GM23338 (cell line): ENCODE measurements at regions not wholly inside any gene's neighbourhood (a gene's known extent, or its start where the extent isn't known, plus 50 kb on each side); places are given as distances from the start of the nearest gene placed in this dataset.

Experiments used
- ATAC-seq: fragments of 200-7000 bp; cut with Tn5 transposase; 3 replicates; pipeline ENCODE4 v1.9.1; 2020
- DNase-seq: peaks from one replicate; pipeline ENCODE4 v3.0.0-alpha.2; 2015; ENCODE audit warnings: low spot score
- H2AFZ ChIP-seq: fragments of 200-600 bp; sonication (generic); 2 replicates; pipeline ENCODE4 v1.8.0; 2016; ENCODE audit warnings: antibody characterized with exemption, mild to moderate bottlenecking, moderate library complexity
- H3F3A ChIP-seq: fragments of 200-600 bp; sonication (generic); replicated peaks from 2 replicates; pipeline ENCODE4 v1.8.0; 2017; ENCODE audit warnings: antibody characterized with exemption, mixed run types, low read depth
- H3K27ac ChIP-seq: fragments of 200-600 bp; sonication (generic); 2 replicates; pipeline ENCODE4 v1.6.1; 2016; ENCODE audit warnings: low read depth
- H3K27me3 ChIP-seq: fragments of 200-600 bp; sonication (generic); 2 replicates; pipeline ENCODE4 v1.8.0; 2016; ENCODE audit warnings: mild to moderate bottlenecking, mixed run types, moderate library complexity; ENCODE audit not compliant: insufficient read depth
- H3K36me3 ChIP-seq: fragments of 200-600 bp; sonication (generic); 2 replicates; pipeline ENCODE4 v1.8.0; 2016; ENCODE audit warnings: mild to moderate bottlenecking; ENCODE audit not compliant: insufficient read depth
- H3K4me1 ChIP-seq: fragments of 200-600 bp; sonication (generic); 2 replicates; pipeline ENCODE4 v1.8.0; 2016; ENCODE audit warnings: mild to moderate bottlenecking, moderate library complexity; ENCODE audit not compliant: insufficient read depth
- H3K4me2 ChIP-seq: fragments of 200-600 bp; sonication (generic); 2 replicates; pipeline ENCODE4 v1.7.1; 2017; ENCODE audit warnings: mixed run types
- H3K4me3 ChIP-seq: fragments of 200-600 bp; sonication (generic); 2 replicates; pipeline ENCODE4 v1.6.1; 2016; ENCODE audit warnings: mixed run types
- H3K79me2 ChIP-seq: fragments of 200-600 bp; sonication (generic); replicated peaks from 2 replicates; pipeline ENCODE4 v1.8.0; 2017; ENCODE audit warnings: mild to moderate bottlenecking; ENCODE audit not compliant: insufficient read depth
- H3K9me2 ChIP-seq: fragments of 200-600 bp; sonication (generic); 2 replicates; pipeline ENCODE4 v1.8.0; 2017; ENCODE audit not compliant: insufficient read depth
- H4K20me1 ChIP-seq: fragments of 200-600 bp; sonication (generic); replicated peaks from 2 replicates; pipeline ENCODE4 v1.8.0; 2017; ENCODE audit warnings: mild to moderate bottlenecking; ENCODE audit not compliant: insufficient read depth
- H3K27ac Mint-ChIP-seq: 2 replicates; pipeline ENCODE4 v1.8.0; 2020; ENCODE audit warnings: inconsistent platforms, mild to moderate bottlenecking, moderate library complexity, mixed read lengths
- H3K27me3 Mint-ChIP-seq: 3 replicates; pipeline ENCODE4 v1.8.0; 2022; ENCODE audit warnings: low read depth, mild to moderate bottlenecking, moderate library complexity, mixed read lengths, inconsistent platforms; ENCODE audit not compliant: insufficient read depth, poor library complexity
- H3K36me3 Mint-ChIP-seq: 3 replicates; pipeline ENCODE4 v1.8.0; 2021; ENCODE audit warnings: low read depth, mild to moderate bottlenecking, inconsistent platforms, moderate library complexity, mixed read lengths
- H3K4me1 Mint-ChIP-seq: 3 replicates; pipeline ENCODE4 v1.8.0; 2020; ENCODE audit warnings: mild to moderate bottlenecking, inconsistent platforms, mixed read lengths
- H3K4me3 Mint-ChIP-seq: 3 replicates; pipeline ENCODE4 v1.8.0; 2021; ENCODE audit warnings: moderate library complexity, mild to moderate bottlenecking, inconsistent platforms, mixed read lengths
- H3K9me3 Mint-ChIP-seq: 3 replicates; pipeline ENCODE4 v1.8.0; 2020; ENCODE audit warnings: moderate library complexity, mild to moderate bottlenecking, inconsistent platforms, mixed read lengths
- CREB1 ChIP-seq: fragments of 250-450 bp; sonication (Bioruptor Pico); IDR thresholded peaks from 2 replicates; pipeline ENCODE4 v1.5.0; 2020; ENCODE audit warnings: low read depth, mild to moderate bottlenecking, moderate library complexity
- EZH2 ChIP-seq: fragments of 200-600 bp; sonication (generic); IDR thresholded peaks from one replicate; pipeline ENCODE4 v1.8.0; 2017; ENCODE audit warnings: antibody characterized with exemption, mild to moderate bottlenecking, low read depth; ENCODE audit not compliant: unreplicated experiment
- EZH2phosphoT487 ChIP-seq: fragments of 200-600 bp; sonication (generic); IDR thresholded peaks from one replicate; pipeline ENCODE4 v1.8.1; 2018; ENCODE audit warnings: antibody characterized with exemption; ENCODE audit not compliant: unreplicated experiment
- JUNB ChIP-seq: IDR thresholded peaks from one replicate; pipeline ENCODE4 v1.6.1; 2016; ENCODE audit warnings: antibody characterized with exemption; ENCODE audit not compliant: unreplicated experiment
- POLR2AphosphoS5 ChIP-seq: IDR thresholded peaks from 2 replicates; pipeline ENCODE4 v1.6.1; 2016; ENCODE audit warnings: antibody characterized with exemption, low read depth
- REST ChIP-seq: IDR thresholded peaks from one replicate; pipeline ENCODE4 v1.6.1; 2018; ENCODE audit warnings: antibody characterized with exemption; ENCODE audit not compliant: unreplicated experiment
- STAT1 ChIP-seq: IDR thresholded peaks from one replicate; pipeline ENCODE4 v1.6.1; 2016; ENCODE audit warnings: antibody characterized with exemption; ENCODE audit not compliant: unreplicated experiment
- ZNF114 ChIP-seq: fragments of 250-450 bp; sonication (Bioruptor Pico); IDR thresholded peaks from 2 replicates; pipeline ENCODE4 v1.5.0; 2020; ENCODE audit warnings: mild to moderate bottlenecking, moderate library complexity
- ZNF331 ChIP-seq: fragments of 250-450 bp; sonication (Bioruptor Pico); IDR thresholded peaks from 2 replicates; pipeline ENCODE4 v1.5.0; 2020; ENCODE audit warnings: low read depth, mild to moderate bottlenecking, moderate library complexity
- ZNF462 ChIP-seq: fragments of 250-450 bp; sonication (Bioruptor Pico); IDR thresholded peaks from 2 replicates; pipeline ENCODE4 v1.5.0; 2020; ENCODE audit warnings: mild to moderate bottlenecking, moderate library complexity
- TF ChIP-seq, protein P1 (sequence below), 2 experiments: fragments of 200-600 bp in 1 of 2; sonication (generic) in 1 of 2; conservative IDR thresholded peaks; 2 replicates each; pipeline versions ENCODE4 v1.5.1 to v1.6.1; 2016 to 2017; ENCODE audit warnings: antibody characterized with exemption in 2 of 2, low read depth in 2 of 2, mild to moderate bottlenecking in 2 of 2, moderate library complexity in 1 of 2
- TF ChIP-seq, protein P2 (sequence below): IDR thresholded peaks from 2 replicates; pipeline ENCODE4 v1.6.1; 2016; ENCODE audit warnings: antibody characterized with exemption

DNA sequence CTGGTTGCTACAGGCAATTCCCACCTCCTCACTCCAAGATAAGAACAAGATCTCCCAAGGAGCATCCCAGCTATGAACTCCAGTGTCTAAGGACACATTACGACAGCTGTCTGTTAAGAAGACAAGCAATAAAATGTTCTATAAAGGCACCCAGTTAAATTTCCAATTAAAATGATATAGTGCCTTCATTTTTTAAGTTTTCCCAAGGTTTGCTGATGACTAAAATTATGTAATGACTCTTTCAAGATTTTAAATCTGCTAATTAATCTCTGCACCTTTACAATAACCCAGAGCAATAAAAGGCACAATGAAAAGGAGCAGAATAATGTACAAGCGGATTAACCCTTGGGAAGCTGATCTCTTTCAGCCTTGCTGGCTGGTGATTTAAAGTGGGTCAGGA is 61.6 kb upstream of the REG3G start (continued):
- no peak for TF ChIP-seq ZNF462 (CRISPR knock-in tag)
- TF ChIP-seq, protein P1, sequence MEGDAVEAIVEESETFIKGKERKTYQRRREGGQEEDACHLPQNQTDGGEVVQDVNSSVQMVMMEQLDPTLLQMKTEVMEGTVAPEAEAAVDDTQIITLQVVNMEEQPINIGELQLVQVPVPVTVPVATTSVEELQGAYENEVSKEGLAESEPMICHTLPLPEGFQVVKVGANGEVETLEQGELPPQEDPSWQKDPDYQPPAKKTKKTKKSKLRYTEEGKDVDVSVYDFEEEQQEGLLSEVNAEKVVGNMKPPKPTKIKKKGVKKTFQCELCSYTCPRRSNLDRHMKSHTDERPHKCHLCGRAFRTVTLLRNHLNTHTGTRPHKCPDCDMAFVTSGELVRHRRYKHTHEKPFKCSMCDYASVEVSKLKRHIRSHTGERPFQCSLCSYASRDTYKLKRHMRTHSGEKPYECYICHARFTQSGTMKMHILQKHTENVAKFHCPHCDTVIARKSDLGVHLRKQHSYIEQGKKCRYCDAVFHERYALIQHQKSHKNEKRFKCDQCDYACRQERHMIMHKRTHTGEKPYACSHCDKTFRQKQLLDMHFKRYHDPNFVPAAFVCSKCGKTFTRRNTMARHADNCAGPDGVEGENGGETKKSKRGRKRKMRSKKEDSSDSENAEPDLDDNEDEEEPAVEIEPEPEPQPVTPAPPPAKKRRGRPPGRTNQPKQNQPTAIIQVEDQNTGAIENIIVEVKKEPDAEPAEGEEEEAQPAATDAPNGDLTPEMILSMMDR (conservative IDR thresholded peaks at IDR 0.05; ENCODE audit: low read depth in 2 of 2) = no peak

DNA sequence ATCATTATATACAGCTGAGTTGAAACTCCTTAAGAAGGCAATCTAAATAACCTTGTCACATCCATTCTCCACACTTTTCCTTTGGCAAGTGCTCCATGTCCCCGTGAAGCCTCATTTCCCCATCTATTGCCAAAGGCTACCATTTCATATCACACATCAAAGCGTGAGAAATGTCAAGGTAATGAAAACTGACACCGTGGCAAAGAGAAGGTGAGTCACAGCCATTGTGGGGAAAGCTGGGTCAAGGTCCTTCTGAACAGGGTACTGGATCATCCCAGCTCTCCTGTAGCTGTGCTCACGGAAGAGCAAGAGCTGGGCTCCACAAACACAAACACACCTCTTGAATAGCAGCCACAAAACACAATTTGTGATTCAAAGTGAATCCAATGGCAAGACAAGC is 58.2 kb upstream of the REG3G start:
- H4K20me1 ChIP-seq = no peaks in the 10 kb centered on the region
- no peak overlapping the region for H3K27ac ChIP-seq
- Mint-ChIP-seq H3K27ac (no peak overlapping the region), H3K4me3 (no peak overlapping the region), H3K4me1 (no peaks in the 10 kb centered on the region; the same call in 1 of the 3 replicates), H3K27me3 (no peaks in the 10 kb centered on the region), H3K9me3 (no peaks in the 10 kb centered on the region), H3K36me3 (no peaks in the 10 kb centered on the region)
- H3K4me2 ChIP-seq = no peak overlapping the region
- no peaks in the 10 kb centered on the region for H3K27me3 ChIP-seq
- H2AFZ ChIP-seq = no peak overlapping the region
- no peak overlapping the region for H3K4me3 ChIP-seq
- ATAC-seq = no peak
- peaks cover 10% of the 10 kb centered on the region; the same call in 1 of the 2 replicates for H3K4me1 ChIP-seq
- no peaks in the 10 kb centered on the region for H3F3A ChIP-seq
- no peaks in the 10 kb centered on the region for H3K79me2 ChIP-seq
- H3K36me3 ChIP-seq = no peaks in the 10 kb centered on the region
- H3K9me2 ChIP-seq = no peaks in the 10 kb centered on the region
- no peak for DNase-seq
- no peak for TF ChIP-seq JUNB
- TF ChIP-seq EZH2 = no peak
- no peak for TF ChIP-seq REST
- no peak for TF ChIP-seq ZNF331 (CRISPR knock-in tag)
- TF ChIP-seq POLR2AphosphoS5 = no peak
- TF ChIP-seq STAT1 = no peak
- TF ChIP-seq, protein P2, sequence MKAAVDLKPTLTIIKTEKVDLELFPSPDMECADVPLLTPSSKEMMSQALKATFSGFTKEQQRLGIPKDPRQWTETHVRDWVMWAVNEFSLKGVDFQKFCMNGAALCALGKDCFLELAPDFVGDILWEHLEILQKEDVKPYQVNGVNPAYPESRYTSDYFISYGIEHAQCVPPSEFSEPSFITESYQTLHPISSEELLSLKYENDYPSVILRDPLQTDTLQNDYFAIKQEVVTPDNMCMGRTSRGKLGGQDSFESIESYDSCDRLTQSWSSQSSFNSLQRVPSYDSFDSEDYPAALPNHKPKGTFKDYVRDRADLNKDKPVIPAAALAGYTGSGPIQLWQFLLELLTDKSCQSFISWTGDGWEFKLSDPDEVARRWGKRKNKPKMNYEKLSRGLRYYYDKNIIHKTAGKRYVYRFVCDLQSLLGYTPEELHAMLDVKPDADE = no peak
- no peak for TF ChIP-seq ZNF114
- TF ChIP-seq EZH2phosphoT487 = no peak
- no peak for TF ChIP-seq CREB1 (CRISPR knock-in tag)
